HG03060 (cell line): ENCODE measurements at regions not wholly inside any gene's neighbourhood (a gene's known extent, or its start where the extent isn't known, plus 50 kb on each side); places are given as distances from the start of the nearest gene placed in this dataset.

Experiments used
- ATAC-seq: cut with Tn5 transposase; IDR thresholded peaks from one replicate; pipeline ENCODE4 v1.9.1; 2021; ENCODE audit warnings: low read depth, moderate number of reproducible peaks; ENCODE audit not compliant: unreplicated experiment

DNA sequence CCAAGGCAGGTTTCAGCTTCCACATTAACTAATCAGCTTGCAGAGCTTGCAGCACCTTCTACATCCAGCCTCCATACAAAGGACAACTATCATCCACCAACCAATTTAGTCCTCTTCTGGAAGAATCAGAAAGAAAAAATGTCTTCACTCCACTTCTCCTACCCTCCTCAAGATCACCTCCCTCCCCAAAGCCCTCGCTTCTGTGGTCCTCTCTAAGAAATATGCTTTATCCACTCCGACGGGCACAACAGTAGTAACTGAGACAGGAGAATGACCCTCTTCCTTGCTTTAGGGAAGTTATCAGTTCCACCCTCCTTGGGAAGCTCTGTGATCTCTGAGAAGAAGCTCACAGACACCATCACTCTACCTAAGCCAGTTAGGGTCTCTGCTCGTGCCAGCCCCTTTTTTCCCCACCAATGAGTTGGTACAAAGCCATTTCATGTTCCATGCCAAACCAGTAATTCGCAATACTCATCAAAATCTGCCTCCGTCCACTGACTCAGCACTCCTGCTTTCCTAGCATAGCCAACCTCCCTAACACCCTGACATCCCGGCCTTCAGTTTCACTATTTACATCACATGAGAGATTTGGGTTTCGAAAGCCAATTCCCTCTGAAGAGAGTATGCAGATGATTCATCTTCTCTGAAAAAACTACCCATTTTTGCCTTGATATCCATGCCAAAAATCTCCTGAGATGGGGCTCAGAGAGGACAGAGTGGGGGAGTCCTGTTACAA is 114.1 kb upstream of the PKDCC start:
- ATAC-seq, result no peak

DNA sequence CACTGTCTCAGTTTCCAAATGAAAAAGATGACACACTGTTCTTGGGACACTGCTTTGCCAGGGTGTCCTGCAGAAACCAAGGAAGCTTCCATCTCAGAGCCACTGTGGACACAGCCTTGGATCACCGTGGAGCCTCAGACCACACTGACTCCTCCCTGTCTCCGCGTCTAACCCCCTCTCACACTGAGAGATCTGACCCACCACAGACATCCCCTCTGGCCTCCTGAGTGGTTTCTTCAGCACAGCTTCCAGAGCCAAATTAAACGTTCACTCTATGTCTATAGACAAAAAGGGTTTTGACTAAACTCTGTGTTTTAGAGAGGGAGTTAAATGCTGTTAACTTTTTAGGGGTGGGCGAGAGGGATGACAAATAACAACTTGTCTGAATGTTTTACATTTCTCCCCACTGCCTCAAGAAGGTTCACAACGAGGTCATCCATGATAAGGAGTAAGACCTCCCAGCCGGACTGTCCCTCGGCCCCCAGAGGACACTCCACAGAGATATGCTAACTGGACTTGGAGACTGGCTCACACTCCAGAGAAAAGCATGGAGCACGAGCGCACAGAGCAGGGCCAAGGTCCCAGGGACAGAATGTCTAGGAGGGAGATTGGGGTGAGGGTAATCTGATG is 113.4 kb upstream of the PKDCC start:
- ATAC-seq, result no peak

DNA sequence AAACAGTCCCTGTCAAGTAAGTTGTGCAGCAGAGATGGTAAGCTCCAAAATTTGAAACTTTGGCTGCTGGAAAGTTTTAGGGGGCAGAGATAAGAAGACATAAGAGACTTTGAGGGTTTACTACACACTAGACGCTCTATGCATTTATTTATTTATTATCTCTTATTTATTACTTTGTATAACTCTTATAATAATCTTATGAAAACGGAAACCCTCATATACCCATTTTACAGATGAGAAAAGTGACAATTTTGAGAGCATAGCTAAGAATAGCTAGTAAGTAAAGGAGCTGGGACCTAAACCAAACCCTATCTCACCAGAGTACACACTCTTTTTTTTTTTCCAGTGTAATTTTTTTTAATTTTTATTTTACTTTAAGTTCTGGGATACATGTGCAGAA is 112.8 kb upstream of the PKDCC start:
- ATAC-seq, result no peak

DNA sequence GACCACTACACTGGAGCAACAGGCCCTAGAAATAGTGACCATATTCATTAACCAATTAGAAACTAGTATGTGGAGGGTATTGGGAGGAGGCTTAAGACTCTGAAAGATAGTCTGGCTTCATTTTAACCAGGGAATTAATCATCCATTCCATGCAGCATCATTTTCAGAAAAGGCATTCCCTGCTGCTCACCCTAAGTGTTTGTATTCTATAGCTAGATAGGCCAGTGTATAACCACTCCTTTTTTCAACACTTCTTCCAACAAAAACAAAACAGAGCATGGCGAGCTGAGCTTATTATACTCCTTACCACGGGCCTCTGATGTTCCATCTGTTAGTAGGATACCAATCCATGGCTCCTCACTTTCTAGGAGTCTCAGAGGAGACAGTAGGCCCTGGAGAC is 112.0 kb upstream of the PKDCC start:
- ATAC-seq, result no peak

DNA sequence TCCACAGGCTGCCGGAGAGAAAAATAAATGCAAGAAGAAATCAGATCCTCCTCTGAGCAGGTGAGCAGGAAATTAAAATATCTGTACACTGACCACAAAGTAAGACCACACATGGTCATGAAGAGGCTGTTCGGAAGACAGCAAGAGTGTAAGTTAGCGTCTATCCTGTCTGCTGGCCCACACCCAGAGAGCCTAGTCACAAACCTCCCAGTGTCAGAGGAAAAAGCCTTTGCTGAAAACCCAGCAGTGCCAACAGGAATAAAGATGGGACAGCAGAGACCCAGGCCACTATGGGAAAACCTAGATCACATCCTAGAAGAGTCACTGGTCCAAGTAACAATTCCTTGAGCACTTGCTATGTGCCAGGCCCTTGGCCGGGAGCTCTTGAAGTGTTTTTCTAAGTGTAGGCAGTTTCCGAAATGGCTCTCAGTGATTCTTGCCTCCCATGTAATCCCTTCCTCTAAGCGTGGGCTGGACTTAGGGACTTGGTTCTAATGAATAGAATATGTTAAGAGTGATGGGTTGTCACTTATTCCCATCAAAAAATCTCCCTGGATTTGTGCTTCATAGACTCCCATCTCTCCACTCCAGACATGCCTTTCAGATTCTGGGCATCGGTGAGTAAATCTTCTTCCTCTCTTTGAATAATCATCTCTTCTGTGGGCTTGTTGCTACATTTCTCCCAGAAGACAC is 110.9 kb upstream of the PKDCC start:
- no peak for ATAC-seq

DNA sequence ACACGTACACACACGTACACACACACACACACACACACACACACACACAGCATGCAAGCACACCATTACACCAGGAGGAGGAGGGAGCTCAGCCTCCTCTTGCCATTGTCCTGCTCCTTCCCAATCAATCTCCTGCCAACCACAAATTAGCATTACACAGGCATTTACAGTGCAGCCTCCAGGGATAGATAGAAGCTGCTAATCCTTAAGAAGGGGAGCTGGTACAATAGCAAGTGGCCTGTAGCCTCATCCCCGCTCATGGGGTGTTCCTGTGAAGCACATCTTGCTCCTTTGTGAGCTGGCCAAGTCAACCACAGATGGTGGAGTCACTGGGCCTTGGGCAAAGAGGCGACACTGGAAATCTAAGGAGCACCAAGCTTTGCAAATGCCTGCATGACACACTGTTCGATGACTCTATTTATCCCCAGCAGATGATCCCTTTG is 110.3 kb upstream of the PKDCC start:
- no peak for ATAC-seq

DNA sequence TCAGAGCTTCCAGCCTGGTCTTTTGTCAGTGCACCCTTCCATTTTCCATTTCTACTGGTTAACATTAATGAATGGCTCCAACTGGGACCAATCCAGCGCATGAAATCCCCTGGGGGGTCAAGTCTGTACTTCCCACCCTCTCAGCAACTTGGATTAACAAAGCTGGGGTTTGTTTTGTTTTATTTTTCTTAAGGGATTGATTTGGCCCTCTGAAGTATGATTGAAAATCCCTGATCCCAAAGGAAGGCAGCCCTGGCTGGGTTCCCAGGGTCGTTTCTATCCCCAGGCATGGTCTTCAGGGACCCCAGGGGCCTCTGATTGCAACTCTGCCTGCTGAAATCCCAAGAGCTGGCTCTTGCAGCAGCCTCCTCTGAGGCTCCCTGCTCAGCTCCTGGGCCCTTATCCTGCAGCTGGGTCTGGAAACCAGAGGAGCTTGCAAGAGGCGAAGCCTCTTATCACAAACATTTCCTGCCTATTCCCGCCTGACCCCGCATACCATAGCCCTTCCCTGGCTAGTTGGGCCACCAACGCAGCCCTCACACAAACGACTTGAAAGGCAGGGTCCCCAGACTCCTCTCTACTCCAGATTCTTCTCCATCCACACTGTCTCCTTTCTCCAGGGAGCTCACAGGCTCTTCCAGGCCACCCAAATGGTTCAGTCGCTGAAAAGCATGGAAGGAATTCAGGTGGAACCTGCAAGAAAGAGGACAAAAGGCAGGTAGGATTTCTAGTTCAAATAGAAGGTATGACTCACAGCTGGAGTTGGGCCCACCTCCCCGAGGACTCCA is 109.7 kb upstream of the PKDCC start:
- no peak for ATAC-seq

DNA sequence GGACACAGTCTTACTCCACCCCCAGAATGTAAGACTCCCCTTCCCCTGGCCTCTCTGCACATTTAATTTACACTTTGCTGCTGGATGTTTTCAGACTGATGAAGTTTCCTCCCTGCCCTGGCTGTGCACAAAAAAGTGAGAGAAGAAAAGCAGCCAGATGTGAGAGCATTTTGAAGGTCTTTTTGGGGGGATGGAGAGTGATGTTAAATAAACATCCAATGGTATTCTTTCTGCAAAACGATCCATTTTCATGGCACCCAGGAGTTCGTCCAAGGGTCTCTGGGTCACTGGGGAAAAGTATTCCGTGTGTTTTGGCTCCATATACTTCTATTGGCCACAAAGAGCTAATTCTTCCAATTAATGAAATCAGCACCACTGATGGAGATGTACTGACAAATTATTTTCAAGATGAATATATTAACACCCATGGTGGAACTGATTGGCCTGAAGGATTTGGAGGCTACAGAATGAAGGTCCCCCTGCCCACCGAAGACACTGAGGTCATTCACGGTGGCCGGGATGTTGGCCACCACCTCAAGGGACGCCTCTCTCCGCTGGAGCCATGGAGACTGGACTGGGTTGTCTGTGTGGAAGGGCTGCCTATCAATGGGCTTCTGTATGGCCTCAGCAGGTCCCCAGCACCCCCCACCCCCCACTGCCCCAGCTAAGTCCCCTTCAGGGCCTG is 107.6 kb upstream of the PKDCC start:
- no peak for ATAC-seq

DNA sequence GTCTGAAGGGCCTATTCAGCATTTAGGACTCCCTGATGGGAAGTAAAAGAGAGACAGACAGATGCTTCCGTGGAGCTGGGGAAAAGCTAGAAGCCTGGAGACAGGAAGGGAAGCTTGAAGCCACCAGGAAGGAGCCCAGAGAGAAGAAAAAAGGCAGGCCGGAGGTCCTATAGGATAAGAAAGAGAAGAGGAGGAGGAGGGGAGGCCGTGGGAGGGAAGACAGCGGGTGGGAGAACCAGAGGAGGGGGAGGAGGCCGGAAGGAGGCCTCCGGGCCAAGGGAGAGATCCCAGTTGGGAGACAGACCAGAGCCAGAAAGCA is 107.1 kb upstream of the PKDCC start:
- ATAC-seq, result no peak

DNA sequence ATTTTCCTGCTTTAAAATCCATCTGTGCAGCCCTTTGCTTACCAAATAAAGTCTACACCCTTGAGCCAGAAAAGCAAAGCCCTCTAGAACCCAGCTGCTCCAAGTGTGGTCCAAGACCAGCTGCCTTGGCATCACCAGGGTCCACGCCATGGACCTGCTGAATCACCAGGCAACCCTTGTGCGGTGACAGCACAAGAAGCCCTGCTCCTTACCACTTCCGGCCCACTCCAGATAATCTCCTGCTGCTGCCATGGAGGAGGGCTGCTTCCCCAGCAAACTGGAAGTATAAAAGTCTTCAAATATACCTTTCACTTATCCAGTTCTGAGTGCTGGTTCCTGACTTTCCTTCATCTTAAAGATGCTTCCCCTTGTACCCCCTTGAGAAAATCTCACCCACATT is 106.0 kb upstream of the PKDCC start:
- ATAC-seq, result no peak

DNA sequence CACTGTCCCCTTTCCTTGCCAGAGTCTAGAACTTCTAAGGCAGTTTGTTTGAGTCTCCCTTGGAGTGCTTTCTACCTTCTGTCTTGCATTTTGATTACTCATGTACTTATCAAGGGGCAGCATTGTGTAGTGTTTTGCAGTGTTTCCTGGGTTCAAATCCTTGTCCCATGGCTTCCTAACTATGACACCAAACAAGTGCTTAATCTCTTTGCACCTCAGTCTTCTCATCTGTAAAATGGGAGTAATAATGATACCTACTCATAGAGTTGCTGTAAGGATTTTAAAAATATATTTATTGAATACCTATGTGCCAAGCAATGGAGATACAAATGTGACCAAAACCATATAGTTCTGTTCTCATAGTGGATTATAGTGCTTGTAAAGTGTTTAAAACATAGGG is 105.5 kb upstream of the PKDCC start:
- ATAC-seq, result no peak

DNA sequence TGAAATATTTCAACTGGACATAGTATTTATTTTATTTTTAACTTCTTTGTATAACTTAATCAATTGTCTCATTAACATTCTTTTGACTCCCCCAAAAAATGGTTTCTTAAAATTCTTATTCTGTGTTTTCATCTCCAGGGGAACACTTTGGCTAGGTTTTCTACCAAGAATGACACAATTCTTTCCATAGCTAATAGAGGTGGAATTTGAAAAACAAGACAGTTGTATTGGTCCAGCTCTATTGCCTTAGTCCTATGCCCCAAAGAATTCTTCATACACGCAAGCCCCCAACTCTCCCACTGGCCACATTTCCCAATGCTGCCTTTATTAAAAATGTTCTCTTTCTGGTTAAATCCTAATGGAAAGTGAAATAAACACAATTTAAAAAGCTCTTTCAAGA is 104.7 kb upstream of the PKDCC start:
- ATAC-seq, result no peak

DNA sequence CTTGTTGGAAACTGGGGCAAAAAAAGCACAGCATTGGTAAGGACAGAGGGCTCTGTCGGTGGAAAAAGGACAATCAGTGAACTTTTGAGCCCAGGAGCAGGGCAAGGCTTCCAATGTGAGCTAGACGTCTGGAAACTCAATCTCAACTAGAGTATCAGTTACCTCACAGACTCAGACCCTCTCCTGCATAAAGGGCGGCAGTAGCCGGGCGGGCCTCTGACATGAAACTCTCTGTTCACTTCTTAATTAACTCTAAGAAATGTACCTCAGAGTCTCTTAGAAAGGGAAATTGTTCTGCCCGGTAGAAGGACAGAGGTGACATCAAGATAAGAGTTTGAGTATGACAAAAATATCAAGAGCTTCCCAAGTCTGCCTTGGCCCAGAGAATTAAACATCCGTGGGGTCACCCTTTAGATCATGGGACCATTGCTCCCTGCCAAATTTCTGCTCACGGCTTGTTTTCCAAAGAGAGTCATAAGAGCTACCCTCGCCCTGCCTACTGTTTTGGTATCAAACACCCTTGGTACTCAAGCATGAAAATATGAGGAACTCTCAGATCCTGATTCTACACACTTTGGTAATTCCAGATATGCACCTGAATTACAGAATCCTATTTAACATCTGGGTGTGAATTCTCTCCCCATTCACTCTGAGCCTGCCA is 103.5 kb upstream of the PKDCC start:
- ATAC-seq, result no peak

DNA sequence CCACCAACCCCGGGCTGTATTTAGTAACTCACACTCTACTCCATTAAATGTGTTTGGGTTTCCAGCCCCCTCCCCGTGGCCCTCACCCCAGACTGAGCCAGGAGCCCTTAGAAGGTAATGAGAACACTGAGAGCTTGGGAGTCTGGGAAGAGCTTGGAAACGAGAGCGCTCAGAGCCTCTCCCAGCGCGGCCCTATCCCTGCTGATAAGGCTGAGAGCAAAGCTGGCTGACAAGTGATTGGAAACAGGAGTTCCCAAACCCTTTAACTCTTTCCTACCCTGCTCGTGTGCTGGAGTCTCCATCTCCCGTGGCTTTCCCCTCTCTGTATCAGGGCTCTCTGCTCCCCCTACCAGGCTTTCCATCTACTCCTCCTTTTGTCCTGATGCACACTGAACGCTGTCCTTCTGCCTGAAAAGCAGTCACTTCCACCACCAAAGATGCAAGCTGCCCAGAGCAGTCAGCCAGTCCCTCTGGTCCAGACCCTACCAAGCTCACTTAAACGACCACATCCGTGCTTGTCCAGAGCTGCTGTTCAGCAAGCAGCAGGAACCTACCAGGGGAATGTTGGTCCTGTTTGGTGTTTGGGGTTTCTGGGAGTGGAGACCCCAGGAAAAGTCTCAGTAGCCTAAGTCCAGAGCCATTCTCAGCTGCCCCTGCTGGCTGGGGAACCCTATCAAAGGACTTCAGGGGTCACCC is 100.0 kb upstream of the PKDCC start:
- ATAC-seq, result no peak

DNA sequence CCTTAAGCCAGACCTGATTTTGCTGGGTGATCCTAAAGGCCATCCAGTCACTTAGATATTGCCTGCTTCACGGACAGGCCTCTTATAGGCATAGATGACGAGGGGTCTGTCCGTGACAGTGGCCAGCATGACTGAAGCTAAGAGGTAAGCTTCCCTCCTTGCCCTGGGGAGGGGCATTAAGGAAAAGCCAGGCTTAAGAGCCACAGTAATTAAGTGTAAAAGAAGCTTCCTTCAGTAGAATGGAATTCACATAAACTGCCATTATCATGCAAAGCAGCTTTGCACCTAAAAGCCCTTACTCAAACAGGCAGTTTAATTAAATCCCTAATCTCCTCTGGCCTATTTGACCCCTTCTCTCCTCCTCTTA is 99.4 kb upstream of the PKDCC start:
- no peak for ATAC-seq

DNA sequence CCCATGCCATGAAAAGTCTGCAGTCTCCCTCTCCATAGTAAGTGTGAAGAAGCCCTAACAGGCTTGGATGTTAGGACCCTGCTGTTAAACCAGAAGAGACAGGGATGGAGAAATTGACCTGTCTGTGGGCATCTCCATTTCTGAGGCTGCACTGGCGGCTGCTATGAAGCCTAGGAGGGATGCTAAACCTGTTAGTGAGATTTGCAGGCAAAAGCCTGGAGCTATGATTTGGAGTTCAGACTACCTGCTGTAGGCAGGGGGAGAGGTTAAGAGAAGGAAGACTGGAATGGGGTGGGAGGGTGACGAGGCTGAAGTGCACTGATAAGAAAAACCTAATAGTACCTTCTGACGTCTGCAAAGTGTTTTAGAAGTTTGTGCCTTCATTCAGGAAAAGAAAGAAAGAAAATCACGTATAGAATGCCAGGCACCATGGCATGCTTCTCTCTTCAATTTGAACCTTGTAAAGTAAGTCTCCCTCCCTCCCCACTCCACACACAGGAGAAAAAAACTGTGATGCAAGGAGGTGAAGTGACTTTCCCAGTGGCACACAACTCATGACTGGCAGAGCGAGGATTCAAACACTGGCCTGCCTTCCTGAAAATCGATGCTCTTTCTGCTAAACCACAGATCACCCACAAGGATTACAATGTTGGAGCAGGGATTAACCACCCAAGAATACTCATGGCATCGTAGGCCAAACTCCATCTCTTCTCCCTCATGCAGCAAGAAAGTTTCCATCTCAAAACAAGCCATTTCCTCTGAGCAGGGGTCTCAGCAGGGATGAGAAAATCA is 98.5 kb upstream of the PKDCC start:
- no peak for ATAC-seq

DNA sequence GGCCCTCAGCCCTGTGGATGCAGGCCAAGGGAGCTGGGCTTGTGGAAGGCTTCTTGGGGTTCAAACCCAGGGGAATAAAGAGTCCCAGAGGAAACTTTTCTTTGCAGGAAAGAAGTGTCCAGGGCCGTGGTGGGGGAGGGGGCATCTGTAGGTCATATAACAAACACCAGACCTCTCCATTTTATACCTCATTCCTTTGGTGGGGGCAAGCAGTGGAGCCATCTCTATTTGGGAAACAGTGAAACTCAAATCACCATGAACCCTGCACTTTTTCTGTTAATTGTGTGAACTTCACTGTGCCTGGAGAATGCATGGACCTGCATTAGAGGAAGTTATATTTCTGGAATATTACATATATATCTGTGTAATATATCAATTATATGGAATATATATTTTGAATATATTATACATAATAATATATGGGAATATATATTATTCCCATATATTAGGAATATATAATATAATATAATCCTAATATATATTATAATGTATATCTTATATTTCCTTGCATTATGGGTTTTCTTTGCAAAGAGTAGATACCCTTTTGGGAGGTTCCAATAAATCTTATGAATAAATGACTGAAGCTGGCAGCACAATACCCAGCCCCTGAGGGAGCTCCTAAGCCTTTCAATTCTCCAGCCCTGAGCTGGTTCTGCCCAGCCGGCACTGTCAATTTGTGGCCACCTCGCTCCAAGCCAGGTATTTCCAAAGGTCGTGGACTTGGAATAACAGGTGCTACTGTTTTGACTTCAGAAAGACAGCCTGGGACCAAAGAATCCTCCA is 97.7 kb upstream of the PKDCC start:
- no peak for ATAC-seq

DNA sequence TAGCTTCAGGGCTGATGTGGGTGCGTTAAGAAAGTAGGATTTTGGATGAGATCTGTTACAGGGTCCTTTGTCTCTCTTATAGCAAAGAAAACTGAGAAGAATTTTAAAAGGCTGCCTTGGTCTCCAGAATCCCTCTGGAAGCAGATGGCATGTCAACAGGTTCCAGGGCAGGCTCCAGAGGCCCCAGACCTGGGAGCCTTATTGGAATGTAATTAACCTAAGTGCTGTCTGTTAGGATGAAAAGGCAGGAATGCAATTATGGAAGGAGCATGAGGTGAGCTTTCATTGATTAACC is 97.2 kb upstream of the PKDCC start:
- ATAC-seq, result no peak
